Tibial nerve (tissue), 4 donors: ENCODE measurements at regions not wholly inside any gene's neighbourhood (a gene's known extent, or its start where the extent isn't known, plus 50 kb on each side); places are given as distances from the start of the nearest gene placed in this dataset.

ENCODE experiments used
- DNase-seq, 2 donors: peaks; one replicate each; pipeline ENCODE4 v3.0.0-alpha.2; 2019; ENCODE audit warnings: low spot score in 2 of 2
- H3K27ac ChIP-seq, 4 donors: fragments of 200-600 bp; sonication (generic) in 3 of 4; one replicate each; pipeline ENCODE4 v1.5.1; 2017 to 2019; ENCODE audit warnings: mild to moderate bottlenecking in 1 of 4
- H3K27me3 ChIP-seq, 2 donors: fragments of 200-600 bp; sonication (generic) in 1 of 2; one replicate each; pipeline versions ENCODE4 v1.5.1 to v1.6.0; 2017 to 2019
- H3K36me3 ChIP-seq, 3 donors: fragments of 200-600 bp; sonication (generic); one replicate each; pipeline ENCODE4 v1.5.1; 2018 to 2019
- H3K4me1 ChIP-seq, 4 donors: fragments of 200-600 bp; sonication (generic) in 3 of 4; one replicate each; pipeline ENCODE4 v1.5.1; 2017 to 2019
- H3K4me3 ChIP-seq, 4 donors: fragments of 200-600 bp; sonication (generic) in 3 of 4; one replicate each; pipeline ENCODE4 v1.5.1; 2017 to 2019; ENCODE audit warnings: mild to moderate bottlenecking in 1 of 4, moderate library complexity in 1 of 4
- H3K9me3 ChIP-seq, 4 donors: fragments of 200-600 bp; sonication (generic) in 3 of 4; one replicate each; pipeline ENCODE4 v1.5.1; 2017 to 2019
- EP300 ChIP-seq, 2 donors: sonication (generic); formaldehyde crosslinking; IDR thresholded peaks; one replicate each; pipeline ENCODE4 v1.6.1; 2017; ENCODE audit warnings: antibody characterized with exemption in 2 of 2, mild to moderate bottlenecking in 1 of 2
- POLR2A ChIP-seq, 2 donors: fragments of 450-650 bp; IDR thresholded peaks; one replicate each; pipeline ENCODE4 v1.6.1; 2017; ENCODE audit warnings: antibody characterized with exemption in 2 of 2, mild to moderate bottlenecking in 2 of 2, moderate library complexity in 2 of 2
- WGBS, 2 donors: methylation state at CpG; one replicate each; pipeline ENCODE4 v1.1.5; 2018; 5-methylcytosine and 5-hydroxymethylcytosine counted together
- TF ChIP-seq, protein P1 (sequence below), 5 experiments: fragments of 200-600 bp in 3 of 5; fragments of 450-650 bp in 2 of 5; sonication (generic) in 3 of 5; IDR thresholded peaks; one replicate each; pipeline ENCODE4 v1.5.1; 2016 to 2019; ENCODE audit warnings: antibody characterized with exemption in 5 of 5, mild to moderate bottlenecking in 3 of 5, moderate library complexity in 2 of 5

DNA sequence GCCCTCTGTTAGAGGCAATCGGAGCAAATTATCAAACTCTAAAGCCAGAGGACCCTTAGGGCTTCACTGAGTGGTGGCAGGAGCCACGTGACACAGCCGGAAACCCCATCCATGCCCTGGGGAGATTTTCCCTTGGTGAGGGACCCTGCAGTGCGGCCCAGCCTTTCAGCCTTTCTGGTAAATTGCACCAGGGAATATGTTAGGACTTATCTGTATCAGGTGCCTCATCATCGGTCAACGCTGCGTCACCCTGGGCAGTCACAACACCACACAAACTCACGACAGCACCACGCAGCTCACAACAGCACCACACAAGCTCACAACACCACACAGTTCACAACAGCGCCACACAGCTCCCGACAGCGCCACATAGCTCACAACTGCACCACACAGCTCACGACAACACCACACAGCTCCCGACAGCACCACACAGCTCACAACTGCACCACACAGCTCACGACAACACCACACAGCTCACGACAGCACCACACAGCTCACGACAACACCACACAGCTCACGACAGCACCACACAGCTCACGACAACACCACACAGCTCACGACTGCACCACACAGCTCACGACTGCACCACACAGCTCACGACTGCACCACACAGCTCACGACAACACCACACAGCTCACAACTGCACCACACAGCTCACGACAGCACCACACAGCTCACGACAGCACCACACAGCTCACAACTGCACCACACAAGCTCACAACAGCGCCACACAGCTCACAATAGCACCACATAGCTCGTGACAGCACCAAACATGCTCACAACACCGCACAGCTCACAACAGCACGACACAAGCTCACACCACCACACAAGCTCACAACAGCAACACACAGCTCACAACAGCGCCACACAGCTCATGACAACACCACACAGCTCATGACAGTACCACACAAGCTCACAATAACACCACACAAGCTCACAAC lies 199.0 kb downstream of the DLL1 start:
- no peaks in the 10 kb centered on the region for H3K9me3 ChIP-seq
- no peak overlapping the region for H3K27ac ChIP-seq
- WGBS, 2 donors = 89 to 92% methylated on average over 28 to 30 of the region's 30 CpGs
- DNase-seq = no peak
- H3K4me1 ChIP-seq = peaks cover 0 to 13% (median 5%) of the 10 kb centered on the region in 4 donors
- no peak for TF ChIP-seq POLR2A (IDR thresholded peaks at IDR 0.05)
- no peak for TF ChIP-seq EP300 (IDR thresholded peaks at IDR 0.05)
- TF ChIP-seq, protein P1, sequence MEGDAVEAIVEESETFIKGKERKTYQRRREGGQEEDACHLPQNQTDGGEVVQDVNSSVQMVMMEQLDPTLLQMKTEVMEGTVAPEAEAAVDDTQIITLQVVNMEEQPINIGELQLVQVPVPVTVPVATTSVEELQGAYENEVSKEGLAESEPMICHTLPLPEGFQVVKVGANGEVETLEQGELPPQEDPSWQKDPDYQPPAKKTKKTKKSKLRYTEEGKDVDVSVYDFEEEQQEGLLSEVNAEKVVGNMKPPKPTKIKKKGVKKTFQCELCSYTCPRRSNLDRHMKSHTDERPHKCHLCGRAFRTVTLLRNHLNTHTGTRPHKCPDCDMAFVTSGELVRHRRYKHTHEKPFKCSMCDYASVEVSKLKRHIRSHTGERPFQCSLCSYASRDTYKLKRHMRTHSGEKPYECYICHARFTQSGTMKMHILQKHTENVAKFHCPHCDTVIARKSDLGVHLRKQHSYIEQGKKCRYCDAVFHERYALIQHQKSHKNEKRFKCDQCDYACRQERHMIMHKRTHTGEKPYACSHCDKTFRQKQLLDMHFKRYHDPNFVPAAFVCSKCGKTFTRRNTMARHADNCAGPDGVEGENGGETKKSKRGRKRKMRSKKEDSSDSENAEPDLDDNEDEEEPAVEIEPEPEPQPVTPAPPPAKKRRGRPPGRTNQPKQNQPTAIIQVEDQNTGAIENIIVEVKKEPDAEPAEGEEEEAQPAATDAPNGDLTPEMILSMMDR (IDR thresholded peaks at IDR 0.05) = no peak
- peaks cover 0 to 6% of the 10 kb centered on the region in 2 donors for H3K27me3 ChIP-seq
- H3K36me3 ChIP-seq = no peaks in the 10 kb centered on the region
- no peak overlapping the region for H3K4me3 ChIP-seq

- Histone ChIP-seq H3K27me3 (peaks cover 0 to 6% of the 10 kb centered on the region in 2 donors), H3K9me3 (no peaks in the 10 kb centered on the region), H3K27ac (no peak overlapping the region), H3K36me3 (no peaks in the 10 kb centered on the region), H3K4me3 (no peak overlapping the region), H3K4me1 (peaks cover 0 to 13% (median 2%) of the 10 kb centered on the region in 4 donors)
- TF ChIP-seq, protein P1 (IDR thresholded peaks at IDR 0.05) = no peak
- 75 to 80% methylated on average over 14 to 18 of the region's 18 CpGs for WGBS, 2 donors
- DNase-seq = no peak
Measured at GRCh38 chr6:170091000-170091638, 199.8 kb downstream of the DLL1 start.

GRCh38 chr6:170090561-170090960 lies 200.3 kb downstream of the DLL1 start:
- Histone ChIP-seq H3K27me3 (peaks cover 0 to 6% of the 10 kb centered on the region in 2 donors), H3K4me1 (peaks cover 0 to 13% (median 2%) of the 10 kb centered on the region in 4 donors), H3K27ac (no peak overlapping the region), H3K36me3 (no peaks in the 10 kb centered on the region), H3K9me3 (no peaks in the 10 kb centered on the region), H3K4me3 (no peak overlapping the region)
- DNase-seq = no peak
- 79 to 82% methylated on average over 12 of the region's 12 CpGs for WGBS, 2 donors
- no peak for TF ChIP-seq EP300 (IDR thresholded peaks at IDR 0.05)
- TF ChIP-seq, protein P1 (IDR thresholded peaks at IDR 0.05) = no peak
- TF ChIP-seq POLR2A (IDR thresholded peaks at IDR 0.05) = no peak

- TF ChIP-seq POLR2A (IDR thresholded peaks at IDR 0.05) (no peak), EP300 (IDR thresholded peaks at IDR 0.05) (no peak)
- TF ChIP-seq, protein P1 (IDR thresholded peaks at IDR 0.05) = no peak
- Histone ChIP-seq H3K27ac (no peak overlapping the region), H3K27me3 (peaks cover 0 to under 1% of the 10 kb centered on the region in 2 donors), H3K4me1 (peaks cover 0 to 13% (median 2%) of the 10 kb centered on the region in 4 donors), H3K36me3 (no peaks in the 10 kb centered on the region), H3K4me3 (no peak overlapping the region), H3K9me3 (no peaks in the 10 kb centered on the region)
- no peak for DNase-seq
- WGBS, 2 donors = 74 to 88% methylated on average over 9 to 11 of the region's 11 CpGs
Measured at GRCh38 chr6:170089963-170090362, 200.9 kb downstream of the DLL1 start.

- peaks cover 0 to 13% (median 2%) of the 10 kb centered on the region in 4 donors for H3K4me1 ChIP-seq
- H3K36me3 ChIP-seq = no peaks in the 10 kb centered on the region
- H3K9me3 ChIP-seq = no peaks in the 10 kb centered on the region
- H3K27me3 ChIP-seq = no peaks in the 10 kb centered on the region
- H3K27ac ChIP-seq = peak overlapping the region in 1 of 4 donors; percentile 69
- peak overlapping the region in 2 of 4 donors; percentile 26 to 35 for H3K4me3 ChIP-seq
- no peak for TF ChIP-seq EP300 (IDR thresholded peaks at IDR 0.05)
- no peak for TF ChIP-seq POLR2A (IDR thresholded peaks at IDR 0.05)
- TF ChIP-seq, protein P1 (IDR thresholded peaks at IDR 0.05) = no peak
- DNase-seq = no peak
- 65 to 84% methylated on average over 13 of the region's 20 CpGs for WGBS, 2 donors
Measured at GRCh38 chr6:170088582-170088955, 202.3 kb downstream of the DLL1 start.
